Transverse colon (tissue), 4 donors: ENCODE measurements at regions not wholly inside any gene's neighbourhood (a gene's known extent, or its start where the extent isn't known, plus 50 kb on each side); places are given as distances from the start of the nearest gene placed in this dataset.

Source experiments
- DNase-seq: peaks from one replicate; pipeline ENCODE4 v3.0.0-alpha.2; 2019
- H3K27ac ChIP-seq, 4 donors: fragments of 200-600 bp; sonication (generic); 2 replicates each; pipeline ENCODE4 v1.5.1; 2016 to 2018; ENCODE audit warnings: inconsistent platforms in 4 of 4
- H3K27me3 ChIP-seq: fragments of 200-600 bp; sonication (generic); 2 replicates; pipeline ENCODE4 v1.5.1; 2017; ENCODE audit warnings: inconsistent platforms
- H3K36me3 ChIP-seq, 4 donors: fragments of 200-600 bp; sonication (generic); 2 replicates each; pipeline ENCODE4 v1.5.1; 2017 to 2019; ENCODE audit warnings: inconsistent platforms in 4 of 4
- H3K4me1 ChIP-seq, 4 donors: fragments of 200-600 bp; sonication (generic); 2 replicates each; pipeline ENCODE4 v1.5.1; 2017 to 2020; ENCODE audit warnings: inconsistent platforms in 4 of 4
- H3K4me3 ChIP-seq, 4 donors: fragments of 200-600 bp; sonication (generic); 1 replicate in 1 of 4; 2 replicates in 3 of 4; pipeline versions ENCODE4 v1.5.1 to v1.6.1; 2017 to 2019; ENCODE audit warnings: inconsistent platforms in 4 of 4
- H3K9me3 ChIP-seq, 2 donors: fragments of 200-600 bp; sonication (generic); 2 replicates each; pipeline ENCODE4 v1.5.1; 2017 to 2019; ENCODE audit warnings: inconsistent platforms in 2 of 2
- EP300 ChIP-seq: sonication (generic); formaldehyde crosslinking; IDR thresholded peaks from one replicate; pipeline ENCODE4 v1.6.1; 2017; ENCODE audit warnings: antibody characterized with exemption, low read depth
- POLR2A ChIP-seq: fragments of 450-650 bp; IDR thresholded peaks from one replicate; pipeline ENCODE4 v1.6.1; 2016; ENCODE audit warnings: antibody characterized with exemption, mild to moderate bottlenecking, moderate library complexity
- POLR2AphosphoS5 ChIP-seq, 3 donors: sonication (generic); formaldehyde crosslinking; IDR thresholded peaks; one replicate each; pipeline ENCODE4 v1.6.1; 2016; ENCODE audit warnings: antibody characterized with exemption in 3 of 3
- WGBS, 2 donors: methylation state at CpG; one replicate each; pipeline ENCODE4 v1.1.5; 2018; ENCODE audit warnings: low coverage in 1 of 2; 5-methylcytosine and 5-hydroxymethylcytosine counted together
- in situ Hi-C, 4 donors: fragments of 200-750 bp; cut with MboI; loops; one replicate each; pipeline versions ENCODE4 v1.15.0 to v1.15.1; 2017; ENCODE audit warnings: low sequenced_read_pairs in 3 of 4, low pct_ligation_motif_present in 1 of 4, low pct_unique_long_range_greater_than_20kb in 1 of 4
- intact Hi-C: fragments of 100-400 bp; cut with DNase I; formaldehyde crosslinking; loops from one replicate; pipeline ENCODE4 v1.15.1; 2023; ENCODE audit warnings: low total_unique reads
- TF ChIP-seq, protein P1 (sequence below), 5 experiments: fragments of 200-600 bp in 3 of 5; fragments of 450-650 bp in 2 of 5; sonication (generic) in 3 of 5; IDR thresholded peaks; 1 replicate in 2 of 5; 2 replicates in 3 of 5; pipeline ENCODE4 v1.5.1; 2016 to 2017; ENCODE audit warnings: antibody characterized with exemption in 5 of 5, inconsistent platforms in 3 of 5, mild to moderate bottlenecking in 2 of 5, moderate library complexity in 1 of 5

DNA sequence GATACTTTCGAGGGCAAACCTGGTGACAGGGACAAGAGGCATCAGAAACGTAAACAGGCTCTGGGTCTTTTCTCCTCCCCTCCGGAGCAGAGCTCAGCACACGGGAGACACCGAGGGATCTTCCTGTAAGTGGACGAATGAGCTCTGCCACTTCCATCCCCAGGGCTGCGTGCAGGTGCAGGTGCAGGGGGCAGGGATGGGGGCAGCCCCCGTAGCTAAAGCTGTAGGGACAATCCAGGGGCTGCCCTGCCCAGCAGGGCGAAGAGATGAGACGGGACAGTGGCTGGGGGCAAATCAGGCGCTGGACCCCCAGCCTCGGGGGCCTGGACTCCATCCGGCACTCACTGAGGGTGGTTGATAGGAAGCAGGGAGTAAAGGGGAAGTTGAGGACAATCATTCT is 505.4 kb downstream of the BRD1 start:
- Histone ChIP-seq H3K27me3 (peaks cover 26% of the 10 kb centered on the region), H3K4me1 (no peaks in the 10 kb centered on the region), H3K9me3 (no peaks in the 10 kb centered on the region), H3K27ac (no peak overlapping the region), H3K36me3 (no peaks in the 10 kb centered on the region), H3K4me3 (no peak overlapping the region)
- in situ Hi-C loops (no loop called here), intact Hi-C loops (no loop called here)
- no peak for DNase-seq
- TF ChIP-seq POLR2A (no peak), POLR2AphosphoS5 (IDR thresholded peaks at IDR 0.05) (no peak), EP300 (no peak)
- TF ChIP-seq, protein P1, sequence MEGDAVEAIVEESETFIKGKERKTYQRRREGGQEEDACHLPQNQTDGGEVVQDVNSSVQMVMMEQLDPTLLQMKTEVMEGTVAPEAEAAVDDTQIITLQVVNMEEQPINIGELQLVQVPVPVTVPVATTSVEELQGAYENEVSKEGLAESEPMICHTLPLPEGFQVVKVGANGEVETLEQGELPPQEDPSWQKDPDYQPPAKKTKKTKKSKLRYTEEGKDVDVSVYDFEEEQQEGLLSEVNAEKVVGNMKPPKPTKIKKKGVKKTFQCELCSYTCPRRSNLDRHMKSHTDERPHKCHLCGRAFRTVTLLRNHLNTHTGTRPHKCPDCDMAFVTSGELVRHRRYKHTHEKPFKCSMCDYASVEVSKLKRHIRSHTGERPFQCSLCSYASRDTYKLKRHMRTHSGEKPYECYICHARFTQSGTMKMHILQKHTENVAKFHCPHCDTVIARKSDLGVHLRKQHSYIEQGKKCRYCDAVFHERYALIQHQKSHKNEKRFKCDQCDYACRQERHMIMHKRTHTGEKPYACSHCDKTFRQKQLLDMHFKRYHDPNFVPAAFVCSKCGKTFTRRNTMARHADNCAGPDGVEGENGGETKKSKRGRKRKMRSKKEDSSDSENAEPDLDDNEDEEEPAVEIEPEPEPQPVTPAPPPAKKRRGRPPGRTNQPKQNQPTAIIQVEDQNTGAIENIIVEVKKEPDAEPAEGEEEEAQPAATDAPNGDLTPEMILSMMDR (IDR thresholded peaks at IDR 0.05) = no peak
- 64 to 68% methylated on average over 12 to 13 of the region's 13 CpGs for WGBS, 2 donors

DNA sequence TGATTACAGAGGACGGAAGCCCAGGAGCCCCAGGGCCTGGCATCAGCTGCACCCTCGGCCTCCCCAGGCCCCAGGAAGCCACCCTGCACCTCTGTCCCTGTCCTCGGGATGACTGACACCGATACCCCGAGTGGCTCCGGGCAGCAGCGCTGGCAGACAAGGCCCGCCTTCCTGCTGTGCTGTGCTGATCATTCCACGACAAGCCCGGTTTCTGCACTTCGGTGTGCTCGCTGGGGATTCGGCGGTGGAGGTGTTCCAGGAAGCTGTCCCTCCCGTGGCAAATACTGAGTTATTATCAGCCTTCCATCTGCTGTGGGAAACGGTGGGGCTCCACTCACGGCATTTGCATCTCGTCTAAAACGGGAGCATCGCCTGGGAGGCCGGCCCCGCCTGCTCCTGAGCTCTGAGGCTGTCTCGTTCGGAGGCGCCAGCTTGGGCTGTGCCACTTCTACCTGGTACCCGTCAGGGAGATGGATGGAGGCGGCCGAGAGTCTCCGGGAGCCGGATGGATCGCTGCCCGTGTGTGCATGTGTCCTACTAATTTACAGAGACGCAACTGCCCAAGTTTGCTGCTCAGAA is 506.1 kb downstream of the BRD1 start:
- Histone ChIP-seq H3K36me3 (no peaks in the 10 kb centered on the region), H3K27ac (no peak overlapping the region), H3K27me3 (peaks cover 26% of the 10 kb centered on the region), H3K4me3 (no peak overlapping the region), H3K4me1 (no peaks in the 10 kb centered on the region), H3K9me3 (no peaks in the 10 kb centered on the region)
- no peak for DNase-seq
- no peak for TF ChIP-seq POLR2AphosphoS5 (IDR thresholded peaks at IDR 0.05)
- no peak for TF ChIP-seq EP300
- TF ChIP-seq, protein P1 (IDR thresholded peaks at IDR 0.05) = no peak
- TF ChIP-seq POLR2A = no peak
- intact Hi-C loops (no loop called here), in situ Hi-C loops (no loop called here)
- 82% methylated on average over 32 of the region's 33 CpGs; no CpG with 5 or more reads in 1 of the 2 donors for WGBS, 2 donors

DNA sequence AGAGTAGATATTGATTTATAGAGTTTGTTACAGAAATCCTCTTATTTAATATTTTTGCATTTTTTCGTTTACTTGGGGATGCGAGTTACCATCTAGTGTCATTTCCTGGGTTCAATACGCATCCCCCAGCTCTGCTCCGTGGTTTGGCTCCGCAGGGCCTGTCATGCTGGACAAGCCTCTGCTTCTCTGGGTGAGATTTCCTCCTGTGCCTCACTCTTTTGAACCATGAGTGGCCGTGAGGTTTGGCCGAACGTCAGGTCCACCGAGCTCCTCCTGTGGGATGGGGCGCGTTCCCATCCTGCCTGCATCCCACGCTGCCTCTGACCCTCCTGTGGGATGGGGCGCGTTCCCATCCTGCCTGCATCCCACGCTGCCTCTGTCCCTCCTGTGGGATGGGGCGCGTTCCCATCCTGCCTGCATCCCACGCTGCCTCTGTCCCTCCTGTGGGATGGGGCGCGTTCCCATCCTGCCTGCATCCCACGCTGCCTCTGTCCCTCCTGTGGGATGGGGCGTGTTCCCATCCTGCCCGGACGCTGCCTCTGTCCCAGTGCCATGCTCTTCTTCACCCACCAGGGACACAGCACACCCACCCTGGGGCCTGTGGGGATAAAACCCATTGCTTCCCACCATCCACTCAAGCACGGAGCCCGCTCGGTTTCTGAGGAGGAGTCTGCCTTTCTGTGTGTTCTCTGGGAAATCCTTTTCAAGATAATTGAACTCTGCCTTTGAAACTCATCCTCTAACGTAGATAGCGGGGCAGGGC is 506.8 kb downstream of the BRD1 start:
- Histone ChIP-seq H3K9me3 (no peaks in the 10 kb centered on the region), H3K4me1 (no peaks in the 10 kb centered on the region), H3K27ac (no peak overlapping the region), H3K36me3 (no peaks in the 10 kb centered on the region), H3K4me3 (no peak overlapping the region), H3K27me3 (peaks cover 30% of the 10 kb centered on the region)
- no peak for TF ChIP-seq POLR2AphosphoS5 (IDR thresholded peaks at IDR 0.05)
- TF ChIP-seq EP300 = no peak
- in situ Hi-C loops (no loop called here), intact Hi-C loops (no loop called here)
- 72 to 78% methylated on average over 2 to 26 of the region's 29 CpGs for WGBS, 2 donors
- no peak for DNase-seq

DNA sequence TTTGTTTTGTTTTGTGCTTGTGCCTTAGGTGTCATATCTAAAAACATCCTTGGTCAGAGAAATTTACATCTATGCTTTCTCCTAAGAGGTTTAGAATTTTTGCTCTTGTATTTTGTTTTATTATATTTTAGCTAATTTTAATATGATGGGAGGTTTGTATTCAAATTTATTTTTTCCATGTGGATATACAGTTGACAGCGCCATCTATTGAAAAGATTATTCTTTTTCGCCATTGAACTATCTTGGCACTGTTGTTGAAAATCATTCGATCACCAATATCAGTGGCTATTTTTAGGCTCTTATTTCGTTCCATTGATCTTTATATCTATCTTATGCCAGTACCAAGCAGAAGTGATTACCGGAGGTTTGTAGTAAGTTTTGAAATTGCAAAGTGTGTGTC is 510.3 kb downstream of the BRD1 start:
- intact Hi-C loops (no loop called here), in situ Hi-C loops (no loop called here)

More for the DNA sequence above, 510.3 kb downstream of the BRD1 start:
- Histone ChIP-seq H3K36me3 (no peaks in the 10 kb centered on the region), H3K4me3 (no peak overlapping the region), H3K4me1 (no peaks in the 10 kb centered on the region), H3K9me3 (no peaks in the 10 kb centered on the region), H3K27ac (no peak overlapping the region), H3K27me3 (peaks cover 33% of the 10 kb centered on the region)
- no peak for TF ChIP-seq EP300
- no peak for TF ChIP-seq POLR2AphosphoS5 (IDR thresholded peaks at IDR 0.05)
- TF ChIP-seq, protein P1 (IDR thresholded peaks at IDR 0.05) = no peak
- TF ChIP-seq POLR2A = no peak
- no peak for DNase-seq
- WGBS, 2 donors = 40 to 49% methylated on average over 5 of the region's 5 CpGs
